Adrenal gland (tissue), 9 donors: ENCODE measurements at regions not wholly inside any gene's neighbourhood (a gene's known extent, or its start where the extent isn't known, plus 50 kb on each side); places are given as distances from the start of the nearest gene placed in this dataset.
A peak's percentile ranks its signal among the peaks of the same experiment; 100 is the strongest.

Experiments
- DNase-seq, 7 donors: peaks; one replicate each; pipeline ENCODE4 v3.0.0-alpha.2; 2019 to 2020
- H3K27ac ChIP-seq, 5 donors: fragments of 200-600 bp; sonication (generic) in 4 of 5; 1 replicate in 3 of 5; 2 replicates in 2 of 5; pipeline versions ENCODE4 v1.5.1 to v1.8.0; 2016 to 2020; ENCODE audit warnings: mild to moderate bottlenecking in 1 of 5
- H3K27me3 ChIP-seq: fragments of 200-600 bp; 2 replicates; pipeline ENCODE4 v1.8.0; 2021
- H3K36me3 ChIP-seq, 2 donors: fragments of 200-600 bp; replicated peaks in 1 of 2; 1 replicate in 1 of 2; 2 replicates in 1 of 2; pipeline versions ENCODE4 v1.5.1 to v1.8.0; 2018 to 2022
- H3K4me1 ChIP-seq, 2 donors: fragments of 200-600 bp; replicated peaks in 1 of 2; 1 replicate in 1 of 2; 2 replicates in 1 of 2; pipeline versions ENCODE4 v1.5.1 to v1.8.0; 2018 to 2021
- H3K4me3 ChIP-seq, 4 donors: fragments of 200-600 bp; sonication (generic) in 3 of 4; one replicate each; pipeline ENCODE4 v1.5.1; 2016 to 2018
- H3K9me3 ChIP-seq, 3 donors: fragments of 200-600 bp; sonication (generic) in 1 of 3; replicated peaks in 1 of 3; 1 replicate in 2 of 3; 2 replicates in 1 of 3; pipeline versions ENCODE4 v1.5.1 to v1.8.0; 2016 to 2021
- POLR2A ChIP-seq, 2 donors: fragments of 450-650 bp; IDR thresholded peaks; one replicate each; pipeline ENCODE4 v1.6.1; 2017; ENCODE audit warnings: antibody characterized with exemption in 2 of 2, mild to moderate bottlenecking in 2 of 2, moderate library complexity in 1 of 2
- WGBS, 4 donors: extraction: QIAGEN DNeasy Blood & Tissue Kit in 2 of 4; methylation state at CpG; one replicate each; pipeline versions ENCODE4 v1.1.5 to v1.1.7; 2013 to 2017; 5-methylcytosine and 5-hydroxymethylcytosine counted together
- intact Hi-C, 2 donors: fragments of 100-400 bp; cut with DNase I; formaldehyde crosslinking; loops; one replicate each; pipeline versions ENCODE4 v1.14.1 to v1.15.0; 2022 to 2023
- TF ChIP-seq, protein P1 (sequence below), 6 experiments: fragments of 450-650 bp in 4 of 6; fragments of 200-600 bp in 2 of 6; sonication (generic) in 1 of 6; IDR thresholded peaks; 1 replicate in 5 of 6; 2 replicates in 1 of 6; pipeline versions ENCODE4 v1.5.1 to v1.8.0; 2016 to 2021; ENCODE audit warnings: antibody characterized with exemption in 6 of 6, mild to moderate bottlenecking in 2 of 6, moderate library complexity in 1 of 6
- donor health status: healthy with polysubstance abuse.
- donor health status: Bipolar disorder and iron deficiency.
- donor health status: DM: yes; HTN: yes; CAD: no.
- donor health status: DM: no; HTN: no; CAD: no.
- donor health status: DM: no; HTN: no; CAD: no.

DNA sequence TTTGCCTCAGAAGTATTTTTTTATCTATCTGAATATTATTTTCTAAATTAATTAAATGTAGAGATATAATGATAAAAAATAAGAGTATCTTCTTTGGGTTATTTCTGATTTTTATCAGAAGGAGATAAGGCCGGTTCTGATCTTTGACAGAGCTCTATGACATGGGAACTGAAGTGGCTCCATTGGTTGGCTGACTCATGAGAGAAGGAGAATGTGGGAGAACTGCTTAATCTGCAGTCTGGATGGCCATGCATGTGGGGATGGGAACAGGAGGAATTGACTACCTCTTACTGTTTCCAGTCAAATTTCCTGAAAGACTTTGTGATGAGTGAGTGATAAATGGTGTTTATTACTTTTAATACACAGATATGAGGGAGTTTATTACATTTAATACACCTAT lies 155.8 kb upstream of the ATP2B1 start:
- Histone ChIP-seq H3K36me3 (no peaks in the 10 kb centered on the region), H3K4me1 (no peaks in the 10 kb centered on the region), H3K27ac (peak overlapping the region in 1 of 5 donors; percentile 45), H3K4me3 (no peak overlapping the region), H3K9me3 (no peaks in the 10 kb centered on the region), H3K27me3 (no peaks in the 10 kb centered on the region)
- intact Hi-C loops, result no loop called here
- TF ChIP-seq POLR2A (IDR thresholded peaks at IDR 0.05), result no peak
- TF ChIP-seq, protein P1, sequence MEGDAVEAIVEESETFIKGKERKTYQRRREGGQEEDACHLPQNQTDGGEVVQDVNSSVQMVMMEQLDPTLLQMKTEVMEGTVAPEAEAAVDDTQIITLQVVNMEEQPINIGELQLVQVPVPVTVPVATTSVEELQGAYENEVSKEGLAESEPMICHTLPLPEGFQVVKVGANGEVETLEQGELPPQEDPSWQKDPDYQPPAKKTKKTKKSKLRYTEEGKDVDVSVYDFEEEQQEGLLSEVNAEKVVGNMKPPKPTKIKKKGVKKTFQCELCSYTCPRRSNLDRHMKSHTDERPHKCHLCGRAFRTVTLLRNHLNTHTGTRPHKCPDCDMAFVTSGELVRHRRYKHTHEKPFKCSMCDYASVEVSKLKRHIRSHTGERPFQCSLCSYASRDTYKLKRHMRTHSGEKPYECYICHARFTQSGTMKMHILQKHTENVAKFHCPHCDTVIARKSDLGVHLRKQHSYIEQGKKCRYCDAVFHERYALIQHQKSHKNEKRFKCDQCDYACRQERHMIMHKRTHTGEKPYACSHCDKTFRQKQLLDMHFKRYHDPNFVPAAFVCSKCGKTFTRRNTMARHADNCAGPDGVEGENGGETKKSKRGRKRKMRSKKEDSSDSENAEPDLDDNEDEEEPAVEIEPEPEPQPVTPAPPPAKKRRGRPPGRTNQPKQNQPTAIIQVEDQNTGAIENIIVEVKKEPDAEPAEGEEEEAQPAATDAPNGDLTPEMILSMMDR (IDR thresholded peaks at IDR 0.05), result no peak
- no peak for DNase-seq
- 29 to 51% (median 32%) methylated on average over 1 of the region's 1 CpG for WGBS, 4 donors

DNA sequence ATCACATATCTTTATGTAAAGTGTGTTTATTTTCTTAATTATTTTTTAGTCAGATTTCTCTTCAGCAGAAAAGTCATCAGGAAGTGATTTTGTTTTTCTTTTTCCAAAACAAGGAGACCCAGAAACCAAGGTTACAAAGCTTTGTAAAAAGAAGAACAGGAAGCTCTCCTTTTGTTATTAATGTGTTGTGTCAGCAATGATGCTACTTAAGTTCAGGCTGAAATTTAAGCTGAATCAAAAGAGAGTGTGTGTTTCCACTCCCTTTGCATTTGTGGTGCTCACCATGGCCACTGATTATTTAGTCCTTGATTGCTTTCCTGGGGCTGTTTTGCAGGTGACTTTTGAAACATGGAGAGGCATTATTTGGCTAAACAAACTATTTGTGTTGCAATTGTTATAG lies 155.3 kb upstream of the ATP2B1 start:
- H3K4me3 ChIP-seq, result no peak overlapping the region
- intact Hi-C loops, result no loop called here
- no peaks in the 10 kb centered on the region for H3K36me3 ChIP-seq
- H3K27ac ChIP-seq, result peak overlapping the region in 1 of 5 donors; percentile 55
- no peaks in the 10 kb centered on the region for H3K4me1 ChIP-seq
- no peaks in the 10 kb centered on the region for H3K27me3 ChIP-seq
- H3K9me3 ChIP-seq, result no peaks in the 10 kb centered on the region
- no peak for DNase-seq
- TF ChIP-seq, protein P1 (IDR thresholded peaks at IDR 0.05), result no peak
- TF ChIP-seq POLR2A (IDR thresholded peaks at IDR 0.05), result no peak

DNA sequence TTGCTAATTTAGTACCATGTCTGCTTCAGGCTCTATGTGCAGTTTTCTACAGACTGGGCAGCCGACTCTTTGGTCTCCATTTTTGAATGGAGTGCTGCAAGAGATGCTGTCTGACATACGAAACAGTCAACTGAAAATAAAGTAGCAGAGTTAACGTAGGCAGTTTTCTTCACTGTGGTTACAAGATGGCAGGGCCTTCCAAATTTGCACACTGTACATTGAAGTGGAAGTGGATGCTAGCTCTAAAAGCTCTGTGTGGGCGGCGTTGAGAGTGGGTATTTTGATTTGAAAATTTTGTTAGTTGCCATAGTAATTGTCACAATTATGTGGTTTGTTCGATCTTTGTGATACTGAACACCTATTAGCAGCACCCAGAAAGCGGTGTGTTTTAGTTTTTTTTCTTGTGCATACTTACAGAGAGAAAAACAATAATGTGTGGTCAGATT lies 154.9 kb upstream of the ATP2B1 start:
- DNase-seq, result no peak
- TF ChIP-seq, protein P1 (IDR thresholded peaks at IDR 0.05), result no peak
- TF ChIP-seq POLR2A (IDR thresholded peaks at IDR 0.05), result no peak
- Histone ChIP-seq H3K4me1 (no peaks in the 10 kb centered on the region), H3K36me3 (no peaks in the 10 kb centered on the region), H3K27me3 (no peaks in the 10 kb centered on the region), H3K9me3 (no peaks in the 10 kb centered on the region), H3K27ac (peak overlapping the region in 4 of 5 donors; percentile 1 to 69 (median 44)), H3K4me3 (no peak overlapping the region)
- WGBS, 4 donors, result 73 to 82% (median 79%) methylated on average over 7 of the region's 7 CpGs
- intact Hi-C loops, result no loop called here

DNA sequence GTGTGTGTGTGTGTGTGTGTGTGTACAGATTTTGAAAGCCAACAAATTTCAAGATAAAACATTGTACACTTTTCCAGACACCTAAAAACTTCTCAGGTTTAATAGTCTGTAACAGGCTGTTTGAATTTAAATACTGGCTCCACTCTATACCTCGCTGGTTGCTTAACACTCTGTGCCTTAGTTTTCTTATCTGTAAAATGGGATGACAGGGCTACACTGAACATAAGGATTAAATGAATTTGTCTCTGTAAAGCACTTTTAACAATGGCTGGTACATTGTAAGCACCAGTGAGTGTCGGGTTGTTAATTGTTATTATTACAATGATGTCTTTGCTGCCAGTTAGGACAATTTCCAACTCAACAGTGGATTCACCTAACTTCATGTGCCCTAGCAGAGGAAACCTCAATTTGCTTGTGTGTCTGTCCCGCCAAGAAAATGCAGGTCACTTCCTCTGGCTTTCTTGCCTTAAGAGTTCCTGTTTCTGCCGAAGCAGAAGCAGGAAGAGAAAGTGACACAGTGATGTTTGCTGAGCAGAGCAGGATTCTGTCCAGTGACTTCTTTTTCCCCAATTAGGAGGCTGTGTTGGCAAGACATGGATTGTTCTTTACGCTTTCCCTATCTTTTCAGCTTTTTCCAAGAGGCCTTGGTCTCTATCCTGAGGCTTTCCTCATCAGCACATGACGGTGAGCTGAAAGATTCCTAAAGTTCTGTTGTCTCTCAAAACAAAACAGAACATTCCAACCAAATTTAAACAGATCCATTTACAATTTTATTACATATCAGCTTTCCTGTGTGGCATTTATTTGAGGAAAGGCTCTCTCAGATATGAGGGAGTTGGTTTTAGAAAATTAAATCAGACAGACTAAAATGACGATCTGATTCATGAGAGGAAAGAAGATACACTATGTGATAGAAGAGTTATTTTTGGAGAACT lies 154.1 kb upstream of the ATP2B1 start:
- no peak overlapping the region for H3K4me3 ChIP-seq

More for the DNA sequence above, 154.1 kb upstream of the ATP2B1 start:
- TF ChIP-seq, protein P1 (IDR thresholded peaks at IDR 0.05), result no peak
- no peak for TF ChIP-seq POLR2A (IDR thresholded peaks at IDR 0.05)
- 51 to 60% (median 55%) methylated on average over 7 of the region's 7 CpGs for WGBS, 4 donors
- Histone ChIP-seq H3K36me3 (no peaks in the 10 kb centered on the region), H3K9me3 (no peaks in the 10 kb centered on the region), H3K27ac (peak overlapping the region in 4 of 5 donors; percentile 1 to 69 (median 44)), H3K4me1 (no peaks in the 10 kb centered on the region), H3K27me3 (no peaks in the 10 kb centered on the region)
- intact Hi-C loops, result no loop called here
- peak; percentile 26 to 72 (median 39) for DNase-seq
